Esophagus muscularis mucosa (tissue), 4 donors: ENCODE measurements at regions not wholly inside any gene's neighbourhood (a gene's known extent, or its start where the extent isn't known, plus 50 kb on each side); places are given as distances from the start of the nearest gene placed in this dataset.

Experiments
- EP300 ChIP-seq: sonication (generic); formaldehyde crosslinking; IDR thresholded peaks from one replicate; pipeline ENCODE4 v1.6.1; 2017; ENCODE audit warnings: antibody characterized with exemption
- POLR2AphosphoS5 ChIP-seq, 2 donors: sonication (generic); formaldehyde crosslinking; IDR thresholded peaks; one replicate each; pipeline ENCODE4 v1.6.1; 2017; ENCODE audit warnings: antibody characterized with exemption in 2 of 2
- TF ChIP-seq, protein P1 (sequence below), 3 experiments: fragments of 200-600 bp in 2 of 3; fragments of 450-650 bp in 1 of 3; sonication (generic) in 2 of 3; IDR thresholded peaks; one replicate each; pipeline ENCODE4 v1.5.1; 2017 to 2019; ENCODE audit warnings: antibody characterized with exemption in 3 of 3, mild to moderate bottlenecking in 2 of 3, moderate library complexity in 1 of 3

DNA sequence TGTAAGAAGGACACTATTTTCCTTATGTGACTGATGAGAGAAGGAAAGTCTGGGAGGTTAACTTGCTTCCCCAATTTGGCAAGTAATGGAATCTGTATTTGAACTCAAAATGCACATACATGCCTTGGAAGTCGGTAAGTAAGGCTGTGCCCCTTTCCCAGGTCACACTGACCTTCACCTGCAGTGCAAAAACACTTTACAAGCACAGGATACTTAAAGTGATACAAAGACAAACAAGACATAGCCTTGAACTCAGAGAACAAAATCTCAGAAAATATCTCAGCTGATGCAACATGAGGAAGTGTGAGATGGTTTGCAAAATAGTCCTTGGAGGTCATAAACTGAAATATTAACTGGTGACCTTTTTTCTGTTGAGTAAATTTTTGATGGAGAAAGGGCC, 251.1 kb downstream of the RAB38 start:
- TF ChIP-seq, protein P1, sequence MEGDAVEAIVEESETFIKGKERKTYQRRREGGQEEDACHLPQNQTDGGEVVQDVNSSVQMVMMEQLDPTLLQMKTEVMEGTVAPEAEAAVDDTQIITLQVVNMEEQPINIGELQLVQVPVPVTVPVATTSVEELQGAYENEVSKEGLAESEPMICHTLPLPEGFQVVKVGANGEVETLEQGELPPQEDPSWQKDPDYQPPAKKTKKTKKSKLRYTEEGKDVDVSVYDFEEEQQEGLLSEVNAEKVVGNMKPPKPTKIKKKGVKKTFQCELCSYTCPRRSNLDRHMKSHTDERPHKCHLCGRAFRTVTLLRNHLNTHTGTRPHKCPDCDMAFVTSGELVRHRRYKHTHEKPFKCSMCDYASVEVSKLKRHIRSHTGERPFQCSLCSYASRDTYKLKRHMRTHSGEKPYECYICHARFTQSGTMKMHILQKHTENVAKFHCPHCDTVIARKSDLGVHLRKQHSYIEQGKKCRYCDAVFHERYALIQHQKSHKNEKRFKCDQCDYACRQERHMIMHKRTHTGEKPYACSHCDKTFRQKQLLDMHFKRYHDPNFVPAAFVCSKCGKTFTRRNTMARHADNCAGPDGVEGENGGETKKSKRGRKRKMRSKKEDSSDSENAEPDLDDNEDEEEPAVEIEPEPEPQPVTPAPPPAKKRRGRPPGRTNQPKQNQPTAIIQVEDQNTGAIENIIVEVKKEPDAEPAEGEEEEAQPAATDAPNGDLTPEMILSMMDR (IDR thresholded peaks at IDR 0.05) = no peak
- TF ChIP-seq POLR2AphosphoS5 (IDR thresholded peaks at IDR 0.05) (no peak), EP300 (no peak)
